DND-41 (cell line): ENCODE measurements at regions not wholly inside any gene's neighbourhood (a gene's known extent, or its start where the extent isn't known, plus 50 kb on each side); places are given as distances from the start of the nearest gene placed in this dataset.

Experiments used
- EZH2 ChIP-seq: IDR thresholded peaks from 3 replicates; pipeline ENCODE4 v1.6.1; 2012; ENCODE audit warnings: borderline replicate concordance, low read depth, mild to moderate bottlenecking, moderate library complexity, low read length, inconsistent platforms; ENCODE audit not compliant: severe bottlenecking
- TF ChIP-seq, protein P1 (sequence below): IDR thresholded peaks from 2 replicates; pipeline ENCODE4 v1.5.1; 2012; ENCODE audit warnings: borderline replicate concordance, low read length, moderate library complexity, mild to moderate bottlenecking; ENCODE audit not compliant: poor library complexity, severe bottlenecking; ENCODE audit errors: extremely low read depth

DNA sequence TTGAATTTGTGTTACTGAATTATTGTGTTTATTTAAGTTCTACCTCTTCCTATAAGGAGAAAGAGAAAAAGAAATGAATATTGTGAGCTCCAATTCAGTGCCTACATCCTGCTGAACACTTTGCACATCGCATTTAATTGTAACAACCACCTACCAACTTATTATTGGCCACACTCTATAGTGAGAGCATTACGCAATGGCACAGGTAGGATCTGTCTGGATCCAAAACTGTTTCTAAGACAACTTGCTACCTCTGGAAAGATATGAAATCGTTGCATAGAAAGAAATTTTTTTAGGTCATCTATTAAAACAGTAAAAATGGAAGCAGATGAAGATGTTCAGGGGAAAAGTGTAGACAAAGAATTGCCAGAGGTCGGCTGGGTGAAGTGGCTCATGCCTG is 227.2 kb upstream of the SNX2 start:
- TF ChIP-seq, protein P1, sequence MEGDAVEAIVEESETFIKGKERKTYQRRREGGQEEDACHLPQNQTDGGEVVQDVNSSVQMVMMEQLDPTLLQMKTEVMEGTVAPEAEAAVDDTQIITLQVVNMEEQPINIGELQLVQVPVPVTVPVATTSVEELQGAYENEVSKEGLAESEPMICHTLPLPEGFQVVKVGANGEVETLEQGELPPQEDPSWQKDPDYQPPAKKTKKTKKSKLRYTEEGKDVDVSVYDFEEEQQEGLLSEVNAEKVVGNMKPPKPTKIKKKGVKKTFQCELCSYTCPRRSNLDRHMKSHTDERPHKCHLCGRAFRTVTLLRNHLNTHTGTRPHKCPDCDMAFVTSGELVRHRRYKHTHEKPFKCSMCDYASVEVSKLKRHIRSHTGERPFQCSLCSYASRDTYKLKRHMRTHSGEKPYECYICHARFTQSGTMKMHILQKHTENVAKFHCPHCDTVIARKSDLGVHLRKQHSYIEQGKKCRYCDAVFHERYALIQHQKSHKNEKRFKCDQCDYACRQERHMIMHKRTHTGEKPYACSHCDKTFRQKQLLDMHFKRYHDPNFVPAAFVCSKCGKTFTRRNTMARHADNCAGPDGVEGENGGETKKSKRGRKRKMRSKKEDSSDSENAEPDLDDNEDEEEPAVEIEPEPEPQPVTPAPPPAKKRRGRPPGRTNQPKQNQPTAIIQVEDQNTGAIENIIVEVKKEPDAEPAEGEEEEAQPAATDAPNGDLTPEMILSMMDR = no peak
- TF ChIP-seq EZH2 = no peak
